Activated naive CD4-positive, alpha-beta T cell treated with anti-CD3 and anti-CD28 coated beads for 36 hours (primary cell): ENCODE measurements at regions not wholly inside any gene's neighbourhood (a gene's known extent, or its start where the extent isn't known, plus 50 kb on each side); places are given as distances from the start of the nearest gene placed in this dataset.

ENCODE experiments used
- CTCF ChIA-PET: fragments of 350-600 bp; sonication (Branson Sonifier 250); formaldehyde crosslinking; loops from one replicate; lab custom pipeline; 2021; ENCODE audit warnings: antibody characterized with exemption; lab: Charles Lee
- DNase-seq: peaks from one replicate; pipeline ENCODE4 v3.0.0-alpha.2; 2020
- H3K27ac Mint-ChIP-seq: one replicate; pipeline ENCODE4 v1.8.0; 2021; ENCODE audit warnings: mild to moderate bottlenecking, mixed read lengths
- H3K27me3 Mint-ChIP-seq: one replicate; pipeline ENCODE4 v1.8.0; 2021; ENCODE audit warnings: low read depth, mixed read lengths
- H3K36me3 Mint-ChIP-seq: one replicate; pipeline ENCODE4 v1.8.0; 2021; ENCODE audit warnings: low read depth, mixed read lengths
- H3K4me1 Mint-ChIP-seq: one replicate; pipeline ENCODE4 v1.8.0; 2021; ENCODE audit warnings: low read depth, mixed read lengths
- H3K4me3 Mint-ChIP-seq: one replicate; pipeline ENCODE4 v1.8.0; 2021; ENCODE audit warnings: mild to moderate bottlenecking, moderate library complexity, mixed read lengths
- H3K9me3 Mint-ChIP-seq: one replicate; pipeline ENCODE4 v1.8.0; 2021; ENCODE audit warnings: mixed read lengths
- intact Hi-C: fragments of 100-400 bp; cut with micrococcal nuclease; formaldehyde crosslinking; loops from one replicate; pipeline ENCODE4 v1.15.1; 2023

DNA sequence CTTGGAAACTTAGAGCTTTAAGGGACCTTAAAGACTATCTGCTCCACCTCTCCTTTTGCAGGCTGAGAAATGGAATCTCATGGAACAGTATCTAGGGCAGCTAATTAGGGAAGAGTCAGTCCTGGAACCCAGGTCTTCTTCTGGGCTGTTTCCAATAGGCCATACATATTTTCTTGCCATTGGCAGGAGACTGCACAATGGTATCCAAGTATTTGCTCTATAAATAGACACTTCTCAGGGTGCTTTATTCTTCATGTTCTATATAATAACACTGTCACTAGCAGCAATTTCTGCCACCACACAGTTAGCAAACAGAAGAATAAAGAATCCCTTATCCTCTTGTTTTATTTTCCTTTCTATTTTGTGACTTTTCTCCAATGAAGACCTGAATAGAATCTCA lies 291.7 kb downstream of the C4orf33 start:
- H3K4me1 Mint-ChIP-seq, result no peaks in the 10 kb centered on the region
- no peaks in the 10 kb centered on the region for H3K9me3 Mint-ChIP-seq
- no peaks in the 10 kb centered on the region for H3K27me3 Mint-ChIP-seq
- DNase-seq, result no peak
- H3K27ac Mint-ChIP-seq, result no peak overlapping the region
- intact Hi-C loops, result no loop called here
- H3K36me3 Mint-ChIP-seq, result no peaks in the 10 kb centered on the region
- no peak overlapping the region for H3K4me3 Mint-ChIP-seq
- CTCF ChIA-PET, result interaction anchor here (0.7 kb wide), 1 partner anchor 349 kb away, joined by 3 read pairs; no protein-coding TSS in a partner anchor

GRCh38 chr4:129393976-129394375 lies 298.0 kb downstream of the C4orf33 start:
- no peak for DNase-seq

DNA sequence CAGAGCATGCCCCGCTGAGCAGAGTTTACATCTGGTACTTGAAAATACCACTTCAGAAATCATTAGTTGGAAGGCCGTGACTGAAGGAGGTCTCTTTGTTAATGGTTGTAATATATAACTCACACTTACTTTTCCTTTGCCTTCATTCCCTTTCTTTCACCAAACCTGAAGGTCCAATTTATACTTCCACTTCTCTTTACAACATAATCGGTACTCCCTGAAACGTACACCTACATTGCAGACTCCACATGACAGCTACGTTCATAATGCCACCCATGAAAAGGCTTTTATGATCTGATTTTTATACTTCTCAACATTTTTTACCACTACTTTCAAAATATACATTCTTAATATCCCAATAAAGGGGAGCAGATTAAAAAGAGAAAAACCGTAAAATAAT lies 298.7 kb downstream of the C4orf33 start:
- Mint-ChIP-seq H3K36me3 (no peaks in the 10 kb centered on the region), H3K9me3 (peaks cover 6% of the 10 kb centered on the region), H3K27ac (no peak overlapping the region), H3K27me3 (no peaks in the 10 kb centered on the region), H3K4me3 (no peak overlapping the region), H3K4me1 (no peaks in the 10 kb centered on the region)
- no peak for DNase-seq
- CTCF ChIA-PET, result interaction anchor here (0.7 kb wide), 1 partner anchor 415 kb away, joined by 3 read pairs; no protein-coding TSS in a partner anchor
- intact Hi-C loops, result no loop called here

More at GRCh38 chr4:129393976-129394375, 298.0 kb downstream of the C4orf33 start:
- Mint-ChIP-seq H3K27me3 (no peaks in the 10 kb centered on the region), H3K9me3 (peaks cover under 1% of the 10 kb centered on the region), H3K36me3 (no peaks in the 10 kb centered on the region), H3K27ac (no peak overlapping the region), H3K4me1 (no peaks in the 10 kb centered on the region), H3K4me3 (no peak overlapping the region)
- CTCF ChIA-PET, result no interaction called here
- intact Hi-C loops, result no loop called here

- no peak for DNase-seq
- intact Hi-C loops, result no loop called here
- Mint-ChIP-seq H3K9me3 (peaks cover 8% of the 10 kb centered on the region), H3K36me3 (no peaks in the 10 kb centered on the region), H3K27ac (no peak overlapping the region), H3K4me1 (no peaks in the 10 kb centered on the region), H3K4me3 (no peak overlapping the region), H3K27me3 (peaks cover 2% of the 10 kb centered on the region)
- CTCF ChIA-PET, result no interaction called here
These were observed 307.9 kb downstream of the C4orf33 start for GRCh38 chr4:129403848-129404247.

DNA sequence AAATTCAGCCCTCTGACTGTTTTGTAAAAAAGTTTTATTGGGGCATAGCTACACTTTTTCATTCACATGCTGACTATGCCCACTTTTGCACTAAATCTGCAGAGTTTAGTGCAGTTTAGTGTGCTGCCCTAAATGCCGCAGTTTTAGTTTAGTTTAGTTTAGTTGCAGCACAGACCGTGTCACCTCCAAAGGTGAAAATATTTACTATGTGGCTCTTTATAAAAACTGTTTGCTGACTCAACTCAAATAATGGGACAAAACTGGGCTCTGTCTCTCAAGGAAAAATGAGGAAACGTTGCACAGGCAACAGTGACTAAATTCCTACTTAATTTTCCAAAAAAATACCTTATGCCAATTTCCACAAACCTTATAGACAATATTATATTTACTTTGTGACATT lies 314.2 kb downstream of the C4orf33 start:
- H3K36me3 Mint-ChIP-seq, result no peaks in the 10 kb centered on the region
- DNase-seq, result no peak
- no peak overlapping the region for H3K27ac Mint-ChIP-seq
- no peaks in the 10 kb centered on the region for H3K27me3 Mint-ChIP-seq
- intact Hi-C loops, result loop anchor here (5.0 kb wide), 1 partner anchor 232 kb away; no protein-coding TSS in a partner anchor
- no peaks in the 10 kb centered on the region for H3K9me3 Mint-ChIP-seq
- H3K4me1 Mint-ChIP-seq, result no peaks in the 10 kb centered on the region
- no peak overlapping the region for H3K4me3 Mint-ChIP-seq
- CTCF ChIA-PET, result no interaction called here

GRCh38 chr4:129415004-129415403 lies 319.1 kb downstream of the C4orf33 start:
- Mint-ChIP-seq H3K4me1 (no peaks in the 10 kb centered on the region), H3K4me3 (no peak overlapping the region), H3K9me3 (peaks cover 3% of the 10 kb centered on the region), H3K27me3 (no peaks in the 10 kb centered on the region), H3K27ac (no peak overlapping the region), H3K36me3 (no peaks in the 10 kb centered on the region)
- CTCF ChIA-PET, result no interaction called here
- intact Hi-C loops, result no loop called here
- no peak for DNase-seq

DNA sequence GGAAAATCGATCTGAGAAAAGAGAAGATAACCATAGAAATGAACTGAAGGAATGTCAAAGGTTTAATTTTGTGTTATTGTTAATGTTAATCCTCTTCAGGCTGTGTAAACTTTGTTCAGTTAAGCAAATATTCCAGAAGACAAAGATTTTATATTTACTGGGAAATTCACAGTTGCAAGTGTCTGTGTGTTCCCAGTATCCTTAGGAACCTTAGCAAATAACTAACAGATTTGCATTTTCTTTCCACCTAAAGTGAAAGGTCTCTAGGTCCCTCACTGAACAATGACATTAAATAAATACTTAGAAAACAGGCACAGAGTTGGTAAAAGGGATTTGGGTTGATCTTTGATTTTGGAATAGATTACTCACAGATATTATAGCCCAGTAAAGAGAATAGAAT lies 324.7 kb downstream of the C4orf33 start:
- no peak overlapping the region for H3K4me3 Mint-ChIP-seq
- DNase-seq, result no peak
- no peaks in the 10 kb centered on the region for H3K36me3 Mint-ChIP-seq
- peaks cover 3% of the 10 kb centered on the region for H3K9me3 Mint-ChIP-seq
- no peaks in the 10 kb centered on the region for H3K4me1 Mint-ChIP-seq
- CTCF ChIA-PET, result no interaction called here
- H3K27ac Mint-ChIP-seq, result no peak overlapping the region
- H3K27me3 Mint-ChIP-seq, result no peaks in the 10 kb centered on the region
- intact Hi-C loops, result no loop called here

GRCh38 chr4:129422277-129422676 lies 326.3 kb downstream of the C4orf33 start:
- no peaks in the 10 kb centered on the region for H3K9me3 Mint-ChIP-seq
- no peaks in the 10 kb centered on the region for H3K36me3 Mint-ChIP-seq
- DNase-seq, result no peak
- intact Hi-C loops, result no loop called here
- H3K27me3 Mint-ChIP-seq, result no peaks in the 10 kb centered on the region
- no peaks in the 10 kb centered on the region for H3K4me1 Mint-ChIP-seq
- H3K4me3 Mint-ChIP-seq, result no peak overlapping the region
- CTCF ChIA-PET, result no interaction called here
- no peak overlapping the region for H3K27ac Mint-ChIP-seq

- H3K27me3 Mint-ChIP-seq, result no peaks in the 10 kb centered on the region
- no peak overlapping the region for H3K27ac Mint-ChIP-seq
- H3K36me3 Mint-ChIP-seq, result no peaks in the 10 kb centered on the region
- CTCF ChIA-PET, result interaction anchor here (0.7 kb wide), 1 partner anchor 18 kb away, joined by 3 read pairs; no protein-coding TSS in a partner anchor
- no peaks in the 10 kb centered on the region for H3K4me1 Mint-ChIP-seq
- H3K4me3 Mint-ChIP-seq, result no peak overlapping the region
- intact Hi-C loops, result no loop called here
- no peaks in the 10 kb centered on the region for H3K9me3 Mint-ChIP-seq
- no peak for DNase-seq
These were observed 332.5 kb downstream of the C4orf33 start for GRCh38 chr4:129428454-129428853.

DNA sequence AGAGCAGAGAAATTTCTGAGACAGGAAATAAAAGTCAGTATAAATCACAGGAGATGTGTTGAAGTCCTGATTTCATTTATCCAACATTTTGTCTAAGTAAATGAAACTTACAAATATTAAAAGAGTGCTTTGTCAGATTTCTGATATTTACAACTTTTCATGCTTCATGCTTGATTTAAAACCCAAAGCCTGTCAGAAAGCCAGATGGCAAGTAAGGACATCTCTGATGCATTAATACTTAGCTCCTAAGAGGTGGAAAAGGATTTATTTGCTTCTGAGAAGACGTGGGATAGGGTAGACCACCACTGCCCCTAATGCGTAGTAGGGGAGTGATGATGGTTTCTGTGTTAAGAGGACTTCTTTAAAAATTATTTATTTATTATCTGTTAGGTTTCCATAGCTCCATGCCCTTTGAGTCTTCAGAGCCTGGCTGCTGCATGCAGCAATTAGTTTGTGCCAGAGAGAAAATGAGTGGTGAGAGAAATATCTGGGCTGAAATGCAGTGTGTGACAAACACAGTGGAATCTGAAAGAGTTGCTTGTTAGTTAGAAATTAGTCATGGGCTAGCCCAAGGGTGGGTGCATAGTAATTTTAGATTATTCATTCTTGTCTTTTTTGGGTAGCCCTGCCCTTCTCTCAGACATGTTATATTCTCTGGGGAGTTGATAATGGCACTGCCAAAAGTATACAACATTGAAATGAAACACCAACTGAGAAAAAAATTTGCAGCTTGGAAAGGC lies 333.8 kb downstream of the C4orf33 start:
- Mint-ChIP-seq H3K4me1 (no peaks in the 10 kb centered on the region), H3K4me3 (no peak overlapping the region), H3K27me3 (no peaks in the 10 kb centered on the region), H3K9me3 (peaks cover 1% of the 10 kb centered on the region), H3K27ac (no peak overlapping the region), H3K36me3 (no peaks in the 10 kb centered on the region)
- intact Hi-C loops, result no loop called here
- CTCF ChIA-PET, result no interaction called here
- no peak for DNase-seq

- H3K27me3 Mint-ChIP-seq, result no peaks in the 10 kb centered on the region
- CTCF ChIA-PET, result interaction anchor here (0.5 kb wide), 1 partner anchor 75 kb away, joined by 4 read pairs; no protein-coding TSS in a partner anchor
- no peak for DNase-seq
- no peak overlapping the region for H3K27ac Mint-ChIP-seq
- intact Hi-C loops, result no loop called here
- no peaks in the 10 kb centered on the region for H3K36me3 Mint-ChIP-seq
- H3K4me3 Mint-ChIP-seq, result no peak overlapping the region
- no peaks in the 10 kb centered on the region for H3K4me1 Mint-ChIP-seq
- H3K9me3 Mint-ChIP-seq, result peaks cover 1% of the 10 kb centered on the region
These were observed 341.4 kb downstream of the C4orf33 start for GRCh38 chr4:129437347-129437746.

GRCh38 chr4:129438456-129438981 lies 342.6 kb downstream of the C4orf33 start:
- no peak overlapping the region for H3K4me3 Mint-ChIP-seq
- no peaks in the 10 kb centered on the region for H3K27me3 Mint-ChIP-seq
- intact Hi-C loops, result no loop called here
- no peak overlapping the region for H3K27ac Mint-ChIP-seq
- H3K4me1 Mint-ChIP-seq, result no peaks in the 10 kb centered on the region
- CTCF ChIA-PET, result no interaction called here
- H3K9me3 Mint-ChIP-seq, result peaks cover 1% of the 10 kb centered on the region
- no peaks in the 10 kb centered on the region for H3K36me3 Mint-ChIP-seq
- DNase-seq, result no peak

DNA sequence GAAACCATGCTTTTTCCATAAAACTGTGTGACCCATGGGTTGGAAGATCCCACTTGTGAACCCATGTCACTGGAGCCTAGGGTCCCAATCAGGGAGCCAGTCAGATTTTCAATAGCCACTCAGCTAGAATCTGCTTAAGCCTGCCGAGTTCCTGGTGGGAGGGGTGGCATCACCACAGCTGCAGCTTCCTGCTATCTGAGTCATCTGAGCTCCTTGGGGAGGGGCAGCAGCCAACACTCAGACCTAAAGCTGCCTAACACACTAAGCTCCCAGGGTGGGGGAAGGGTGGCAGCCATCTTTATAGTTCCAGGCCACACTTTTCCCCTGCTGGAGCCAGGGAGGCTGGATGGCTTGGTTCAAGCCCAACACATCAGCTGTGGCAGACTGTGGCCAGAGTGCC lies 350.1 kb downstream of the C4orf33 start:
- intact Hi-C loops, result no loop called here
- Mint-ChIP-seq H3K27ac (no peak overlapping the region), H3K36me3 (no peaks in the 10 kb centered on the region), H3K4me3 (no peak overlapping the region), H3K9me3 (peaks cover 3% of the 10 kb centered on the region), H3K4me1 (no peaks in the 10 kb centered on the region), H3K27me3 (peaks cover 1% of the 10 kb centered on the region)
- CTCF ChIA-PET, result interaction anchor here (0.6 kb wide), 1 partner anchor 17 kb away, joined by 3 read pairs; no protein-coding TSS in a partner anchor
- no peak for DNase-seq
